Osteoblast (primary cell): ENCODE measurements at regions not wholly inside any gene's neighbourhood (a gene's known extent, or its start where the extent isn't known, plus 50 kb on each side); places are given as distances from the start of the nearest gene placed in this dataset.

Experiments
- DNase-seq: peaks from one replicate; pipeline ENCODE4 v3.0.0; 2011; ENCODE audit warnings: low spot score, mixed read lengths; ENCODE audit not compliant: insufficient read length; ENCODE audit errors: missing footprints
- H2AFZ ChIP-seq: 2 replicates; pipeline ENCODE4 v1.6.0; 2011; ENCODE audit warnings: mild to moderate bottlenecking, low read length
- H3K27ac ChIP-seq: 2 replicates; pipeline ENCODE4 v1.5.1; 2011; ENCODE audit warnings: mild to moderate bottlenecking, low read depth, low read length, moderate library complexity
- H3K27me3 ChIP-seq: 2 replicates; pipeline ENCODE4 v1.6.0; 2012; ENCODE audit warnings: mild to moderate bottlenecking, control low read depth, inconsistent platforms, low read length, moderate library complexity; ENCODE audit not compliant: insufficient read depth
- H3K36me3 ChIP-seq: 2 replicates; pipeline ENCODE4 v1.5.1; 2011; ENCODE audit warnings: mild to moderate bottlenecking, low read length, control low read depth, moderate library complexity; ENCODE audit not compliant: insufficient read depth
- H3K4me1 ChIP-seq: 2 replicates; pipeline ENCODE4 v1.5.1; 2011; ENCODE audit warnings: mild to moderate bottlenecking, low read length, control low read depth, moderate library complexity; ENCODE audit not compliant: insufficient read depth
- H3K4me2 ChIP-seq: 2 replicates; pipeline ENCODE4 v1.6.0; 2011; ENCODE audit warnings: mild to moderate bottlenecking, low read length; ENCODE audit not compliant: insufficient read depth
- H3K4me3 ChIP-seq: fragments of 200-600 bp; sonication (generic); 3 replicates; pipeline ENCODE4 v1.5.1; 2012; ENCODE audit warnings: mild to moderate bottlenecking, low read length, inconsistent platforms; ENCODE audit not compliant: insufficient read depth
- H3K79me2 ChIP-seq: 2 replicates; pipeline ENCODE4 v1.6.0; 2012; ENCODE audit warnings: mild to moderate bottlenecking, low read length, control low read depth, inconsistent platforms; ENCODE audit not compliant: insufficient read depth
- H3K9me3 ChIP-seq: 2 replicates; pipeline ENCODE4 v1.5.1; 2011; ENCODE audit warnings: low read depth, low read length, control low read depth
- H4K20me1 ChIP-seq: 2 replicates; pipeline ENCODE4 v1.6.0; 2012; ENCODE audit warnings: mild to moderate bottlenecking, low read length, control low read depth; ENCODE audit not compliant: insufficient read depth
- CTCF ChIP-seq: IDR thresholded peaks from 2 replicates; pipeline ENCODE4 v1.5.1; 2011; ENCODE audit warnings: mild to moderate bottlenecking, low read depth, low read length, moderate library complexity; ENCODE audit errors: extremely low read depth

- H2AFZ ChIP-seq: no peak overlapping the region
- no peak overlapping the region for H3K27ac ChIP-seq
- no peaks in the 10 kb centered on the region for H4K20me1 ChIP-seq
- DNase-seq: no peak
- no peaks in the 10 kb centered on the region for H3K79me2 ChIP-seq
- H3K27me3 ChIP-seq: no peaks in the 10 kb centered on the region
- no peak overlapping the region for H3K4me2 ChIP-seq
- H3K36me3 ChIP-seq: no peaks in the 10 kb centered on the region
- H3K4me1 ChIP-seq: peaks cover 12% of the 10 kb centered on the region
- no peak for TF ChIP-seq CTCF
- no peak overlapping the region for H3K4me3 ChIP-seq
- H3K9me3 ChIP-seq: no peaks in the 10 kb centered on the region
These were observed 74.7 kb upstream of the NGF start for GRCh38 chr1:115412733-115413132.

GRCh38 chr1:115412286-115412685 is 74.2 kb upstream of the NGF start:
- H3K36me3 ChIP-seq: no peaks in the 10 kb centered on the region
- H3K27ac ChIP-seq: no peak overlapping the region
- no peaks in the 10 kb centered on the region for H3K79me2 ChIP-seq
- no peaks in the 10 kb centered on the region for H4K20me1 ChIP-seq
- H3K4me2 ChIP-seq: no peak overlapping the region
- peaks cover 12% of the 10 kb centered on the region for H3K4me1 ChIP-seq
- H3K4me3 ChIP-seq: no peak overlapping the region
- no peak for DNase-seq
- H3K27me3 ChIP-seq: no peaks in the 10 kb centered on the region
- H2AFZ ChIP-seq: no peak overlapping the region
- H3K9me3 ChIP-seq: no peaks in the 10 kb centered on the region
- TF ChIP-seq CTCF: no peak

- Histone ChIP-seq H3K27ac (no peak overlapping the region), H2AFZ (no peak overlapping the region), H3K79me2 (no peaks in the 10 kb centered on the region), H3K27me3 (no peaks in the 10 kb centered on the region), H3K4me2 (no peak overlapping the region), H3K36me3 (no peaks in the 10 kb centered on the region), H3K9me3 (peaks cover 2% of the 10 kb centered on the region), H4K20me1 (no peaks in the 10 kb centered on the region), H3K4me3 (no peak overlapping the region), H3K4me1 (peaks cover 12% of the 10 kb centered on the region)
- TF ChIP-seq CTCF: no peak
- no peak for DNase-seq
These were observed 73.5 kb upstream of the NGF start for GRCh38 chr1:115411371-115412063.

GRCh38 chr1:115409094-115410015 is 71.3 kb upstream of the NGF start:
- Histone ChIP-seq H3K4me2 (no peak overlapping the region), H4K20me1 (no peaks in the 10 kb centered on the region)

More at GRCh38 chr1:115409094-115410015, 71.3 kb upstream of the NGF start:
- Histone ChIP-seq H3K27ac (peak overlapping the region; percentile 24), H3K36me3 (no peaks in the 10 kb centered on the region), H3K27me3 (no peaks in the 10 kb centered on the region), H2AFZ (peak overlapping the region; percentile 60), H3K4me1 (peaks cover 12% of the 10 kb centered on the region), H3K9me3 (peaks cover 3% of the 10 kb centered on the region), H3K4me3 (no peak overlapping the region), H3K79me2 (no peaks in the 10 kb centered on the region)
- TF ChIP-seq CTCF: no peak
- DNase-seq: no peak
